Type B pancreatic cell (in vitro differentiated cells): ENCODE measurements at regions not wholly inside any gene's neighbourhood (a gene's known extent, or its start where the extent isn't known, plus 50 kb on each side); places are given as distances from the start of the nearest gene placed in this dataset.

Source experiments
- DNase-seq: peaks from one replicate; pipeline ENCODE4 v3.0.0; 2021; ENCODE audit warnings: mixed read lengths; ENCODE audit not compliant: unreplicated experiment; ENCODE audit errors: extremely low spot score
- H3K27ac Mint-ChIP-seq: 2 replicates; pipeline ENCODE4 v1.8.0; 2021; ENCODE audit warnings: mild to moderate bottlenecking, mixed read lengths
- H3K27me3 Mint-ChIP-seq: 2 replicates; pipeline ENCODE4 v1.8.0; 2021; ENCODE audit warnings: mixed read lengths
- H3K36me3 Mint-ChIP-seq: 2 replicates; pipeline ENCODE4 v1.8.0; 2021; ENCODE audit warnings: mixed read lengths
- H3K4me1 Mint-ChIP-seq: one replicate; pipeline ENCODE4 v1.8.0; 2021; ENCODE audit warnings: mixed read lengths; ENCODE audit not compliant: unreplicated experiment
- H3K4me3 Mint-ChIP-seq: 2 replicates; pipeline ENCODE4 v1.8.0; 2021; ENCODE audit warnings: mild to moderate bottlenecking, mixed read lengths
- H3K9me3 Mint-ChIP-seq: 2 replicates; pipeline ENCODE4 v1.8.0; 2021; ENCODE audit warnings: mixed read lengths
- TF ChIP-seq, protein P1 (sequence below): fragments of 200-600 bp; sonication (generic); conservative IDR thresholded peaks from 2 replicates; pipeline ENCODE4 v1.5.0; 2021; ENCODE audit warnings: antibody characterized with exemption, mild to moderate bottlenecking

DNA sequence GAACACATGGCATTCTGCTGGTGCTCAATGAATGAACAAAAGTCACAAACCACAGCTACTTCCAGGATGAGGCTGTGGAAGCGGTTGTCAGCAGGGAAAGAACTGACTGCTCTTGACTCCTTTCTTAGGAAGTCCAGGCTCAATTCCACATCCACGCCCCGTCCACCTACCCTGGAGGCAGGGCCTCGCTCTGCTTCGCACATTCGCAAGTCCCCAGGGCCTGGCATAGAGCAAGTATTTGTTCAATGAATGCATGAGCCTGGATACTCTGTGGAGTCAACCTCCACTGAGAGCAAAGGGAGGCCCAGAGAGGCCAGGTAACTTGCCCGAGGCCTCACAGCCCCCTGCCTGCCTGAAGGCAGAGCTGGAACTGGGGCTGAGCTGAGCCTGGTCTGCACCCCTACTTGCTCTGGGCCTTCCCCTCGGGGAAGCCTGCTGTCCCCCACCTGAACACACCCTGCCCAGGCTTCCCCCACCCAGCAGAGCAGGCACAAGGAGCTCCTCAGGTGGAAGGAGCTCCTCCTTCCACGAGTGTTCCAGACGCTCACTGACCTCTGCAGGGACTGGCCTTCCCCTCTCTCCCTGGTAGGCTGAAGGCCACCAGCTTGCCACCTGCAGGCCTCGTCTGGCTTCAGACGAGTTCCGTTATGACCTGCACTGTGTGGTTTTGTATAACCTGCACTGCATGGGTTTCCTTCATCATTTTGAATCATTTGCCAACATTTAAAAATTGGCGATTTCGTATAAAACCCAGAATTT is 119.3 kb upstream of the PTPN1 start:
- no peak overlapping the region for H3K4me3 Mint-ChIP-seq
- DNase-seq: no peak
- H3K4me1 Mint-ChIP-seq: peaks cover 21% of the 10 kb centered on the region
- no peaks in the 10 kb centered on the region for H3K9me3 Mint-ChIP-seq
- no peaks in the 10 kb centered on the region for H3K27me3 Mint-ChIP-seq
- no peak overlapping the region for H3K27ac Mint-ChIP-seq
- no peaks in the 10 kb centered on the region for H3K36me3 Mint-ChIP-seq
- TF ChIP-seq, protein P1, sequence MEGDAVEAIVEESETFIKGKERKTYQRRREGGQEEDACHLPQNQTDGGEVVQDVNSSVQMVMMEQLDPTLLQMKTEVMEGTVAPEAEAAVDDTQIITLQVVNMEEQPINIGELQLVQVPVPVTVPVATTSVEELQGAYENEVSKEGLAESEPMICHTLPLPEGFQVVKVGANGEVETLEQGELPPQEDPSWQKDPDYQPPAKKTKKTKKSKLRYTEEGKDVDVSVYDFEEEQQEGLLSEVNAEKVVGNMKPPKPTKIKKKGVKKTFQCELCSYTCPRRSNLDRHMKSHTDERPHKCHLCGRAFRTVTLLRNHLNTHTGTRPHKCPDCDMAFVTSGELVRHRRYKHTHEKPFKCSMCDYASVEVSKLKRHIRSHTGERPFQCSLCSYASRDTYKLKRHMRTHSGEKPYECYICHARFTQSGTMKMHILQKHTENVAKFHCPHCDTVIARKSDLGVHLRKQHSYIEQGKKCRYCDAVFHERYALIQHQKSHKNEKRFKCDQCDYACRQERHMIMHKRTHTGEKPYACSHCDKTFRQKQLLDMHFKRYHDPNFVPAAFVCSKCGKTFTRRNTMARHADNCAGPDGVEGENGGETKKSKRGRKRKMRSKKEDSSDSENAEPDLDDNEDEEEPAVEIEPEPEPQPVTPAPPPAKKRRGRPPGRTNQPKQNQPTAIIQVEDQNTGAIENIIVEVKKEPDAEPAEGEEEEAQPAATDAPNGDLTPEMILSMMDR: no peak

DNA sequence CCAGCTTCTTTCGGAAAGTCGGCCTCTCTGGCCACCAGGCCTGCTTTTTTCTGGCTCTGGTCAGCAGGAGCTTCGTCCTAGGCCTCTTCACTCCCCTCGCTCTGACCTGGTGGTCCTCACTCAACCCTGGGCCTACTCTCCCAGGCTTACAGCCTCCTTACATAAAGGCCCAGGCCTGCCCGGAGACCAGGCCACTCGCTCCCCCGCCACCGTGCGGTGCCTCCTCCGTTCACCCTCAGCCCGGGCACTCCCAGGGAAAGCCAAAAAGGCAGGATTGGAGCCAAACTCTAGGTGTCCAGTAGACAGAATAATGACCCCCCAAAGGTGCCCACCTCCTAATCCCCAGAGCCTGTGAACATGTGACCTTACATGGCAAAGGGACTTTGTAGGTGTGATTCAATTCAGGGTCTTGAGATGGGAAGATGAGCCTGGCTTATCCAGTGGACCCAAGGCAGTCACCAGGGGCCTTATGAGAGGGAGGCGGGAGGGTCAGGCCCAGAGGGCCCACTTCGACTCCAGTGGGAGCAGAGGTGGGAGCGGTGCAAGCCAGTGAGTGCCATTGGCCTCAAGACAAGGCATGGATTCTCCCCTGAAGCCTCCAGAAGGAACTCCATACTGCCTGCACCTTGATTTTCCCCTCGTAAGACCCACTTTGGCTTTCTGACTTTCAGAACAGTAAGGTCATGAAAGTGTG is 118.6 kb upstream of the PTPN1 start:
- H3K9me3 Mint-ChIP-seq: no peaks in the 10 kb centered on the region
- no peak for DNase-seq
- no peaks in the 10 kb centered on the region for H3K36me3 Mint-ChIP-seq
- H3K4me3 Mint-ChIP-seq: no peak overlapping the region
- peaks cover 17% of the 10 kb centered on the region for H3K4me1 Mint-ChIP-seq
- H3K27me3 Mint-ChIP-seq: no peaks in the 10 kb centered on the region
- TF ChIP-seq, protein P1: no peak
- no peak overlapping the region for H3K27ac Mint-ChIP-seq

DNA sequence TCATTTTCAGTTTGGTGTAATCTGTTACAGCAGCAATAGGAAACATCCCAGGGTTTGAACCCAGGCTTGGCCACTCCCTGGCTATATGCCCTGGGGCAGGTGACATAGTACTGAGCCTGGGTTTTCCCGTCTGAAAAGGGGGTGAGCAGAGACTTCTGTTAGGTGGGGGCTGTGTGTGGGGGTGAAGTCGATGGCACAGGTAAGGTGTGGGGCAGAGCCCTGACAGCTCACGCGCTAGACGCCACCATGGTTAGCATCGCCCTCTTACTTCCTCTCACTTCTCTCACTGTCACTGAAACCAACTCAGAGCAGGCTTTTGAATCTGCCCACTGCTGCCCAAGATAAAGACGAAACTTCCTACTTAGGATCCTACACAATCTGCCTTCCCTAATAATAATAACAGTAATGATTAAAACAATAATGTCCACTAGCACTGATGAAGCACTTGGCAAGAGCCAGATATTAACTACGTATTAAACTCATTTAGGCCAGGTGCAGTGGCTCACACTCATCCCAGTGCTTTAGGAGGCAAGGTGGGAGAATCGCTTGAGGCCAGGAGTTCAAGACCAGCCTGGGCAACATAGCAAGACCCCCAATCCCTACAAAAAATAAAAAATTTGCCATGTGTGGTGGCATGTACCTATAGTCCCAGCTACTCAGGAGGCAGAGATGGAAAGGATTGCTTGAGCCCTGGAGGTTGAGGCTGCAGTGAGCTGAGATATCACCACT is 117.9 kb upstream of the PTPN1 start:
- Mint-ChIP-seq H3K9me3 (no peaks in the 10 kb centered on the region), H3K27ac (no peak overlapping the region), H3K4me3 (no peak overlapping the region), H3K27me3 (no peaks in the 10 kb centered on the region), H3K4me1 (peaks cover 16% of the 10 kb centered on the region), H3K36me3 (no peaks in the 10 kb centered on the region)
- TF ChIP-seq, protein P1: no peak
- no peak for DNase-seq

DNA sequence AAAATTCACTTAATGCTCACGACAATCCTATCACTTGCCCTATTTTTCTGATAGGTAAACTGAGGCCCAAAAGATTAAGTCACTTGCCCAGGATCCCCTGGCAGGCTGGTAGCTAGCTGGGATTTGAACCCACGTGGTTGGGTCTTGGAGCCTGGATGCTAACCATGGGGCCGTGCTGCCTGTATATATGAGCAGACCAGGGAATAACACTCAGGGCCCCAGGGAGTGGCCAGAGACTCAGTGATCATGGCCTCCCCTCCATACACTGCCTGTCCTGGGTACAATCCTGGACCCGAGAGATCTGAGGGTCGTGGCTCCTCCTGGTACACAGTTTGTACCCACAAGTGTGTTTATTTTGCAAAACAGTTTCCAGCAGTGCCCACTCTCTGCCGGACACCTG is 116.9 kb upstream of the PTPN1 start:
- Mint-ChIP-seq H3K27ac (no peak overlapping the region), H3K9me3 (no peaks in the 10 kb centered on the region), H3K27me3 (no peaks in the 10 kb centered on the region), H3K4me1 (peaks cover 20% of the 10 kb centered on the region), H3K36me3 (no peaks in the 10 kb centered on the region), H3K4me3 (no peak overlapping the region)
- TF ChIP-seq, protein P1: no peak
- DNase-seq: no peak

DNA sequence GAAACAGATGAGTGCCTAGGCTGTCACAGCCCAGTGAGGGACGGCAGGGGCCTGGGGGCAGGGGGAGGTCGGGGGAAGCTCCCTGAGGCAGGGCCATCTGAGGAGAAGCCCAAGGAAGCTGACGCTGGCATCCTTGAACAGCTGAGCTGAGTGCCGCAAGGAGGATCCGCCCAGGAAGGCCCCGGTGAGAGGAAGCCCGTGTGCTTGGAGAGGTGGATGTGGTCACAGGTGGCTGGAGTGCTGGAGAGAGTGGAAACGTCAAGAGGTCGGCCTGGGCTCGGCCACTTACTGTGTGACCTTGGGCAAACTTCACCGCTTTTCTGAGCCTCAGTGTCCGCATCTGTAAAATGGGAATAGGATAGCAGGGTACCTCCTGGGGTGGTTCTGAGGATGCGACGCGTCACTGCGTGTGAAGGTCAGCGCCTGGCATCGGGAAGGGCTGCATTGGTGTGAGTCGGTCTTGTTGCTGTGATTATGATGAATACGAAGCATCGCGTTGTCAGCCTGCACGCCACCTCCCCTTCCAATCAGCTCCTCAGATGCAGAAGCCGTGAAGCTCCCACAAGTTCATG is 116.1 kb upstream of the PTPN1 start:
- peaks cover 14% of the 10 kb centered on the region for H3K4me1 Mint-ChIP-seq
- DNase-seq: no peak
- TF ChIP-seq, protein P1: no peak
- H3K27me3 Mint-ChIP-seq: no peaks in the 10 kb centered on the region
- no peaks in the 10 kb centered on the region for H3K9me3 Mint-ChIP-seq
- no peaks in the 10 kb centered on the region for H3K36me3 Mint-ChIP-seq
- H3K27ac Mint-ChIP-seq: no peak overlapping the region
- H3K4me3 Mint-ChIP-seq: no peak overlapping the region
